KMS-11 (cell line): ENCODE measurements at regions not wholly inside any gene's neighbourhood (a gene's known extent, or its start where the extent isn't known, plus 50 kb on each side); places are given as distances from the start of the nearest gene placed in this dataset.

Source experiments
- H2AFZ ChIP-seq: fragments of 200-600 bp; sonication (generic); 2 replicates; pipeline ENCODE4 v1.6.1; 2016; ENCODE audit warnings: antibody characterized with exemption, mixed run types, low read depth
- H3K27ac ChIP-seq: fragments of 200-600 bp; sonication (generic); 2 replicates; pipeline ENCODE4 v1.6.1; 2016; ENCODE audit warnings: mild to moderate bottlenecking, mixed run types
- H3K27me3 ChIP-seq: fragments of 200-600 bp; sonication (generic); 2 replicates; pipeline ENCODE4 v1.6.1; 2017; ENCODE audit warnings: mild to moderate bottlenecking, low read depth, mixed run types, moderate library complexity; ENCODE audit not compliant: insufficient read depth
- H3K36me3 ChIP-seq: fragments of 200-600 bp; sonication (generic); 2 replicates; pipeline ENCODE4 v1.6.1; 2017; ENCODE audit warnings: mild to moderate bottlenecking, mixed run types; ENCODE audit not compliant: insufficient read depth
- H3K4me1 ChIP-seq: fragments of 200-600 bp; sonication (generic); 2 replicates; pipeline ENCODE4 v1.6.1; 2016; ENCODE audit warnings: mild to moderate bottlenecking, low read depth, mixed run types; ENCODE audit not compliant: poor library complexity, severe bottlenecking
- H3K4me2 ChIP-seq: fragments of 200-600 bp; sonication (generic); 2 replicates; pipeline ENCODE4 v1.7.0; 2016; ENCODE audit warnings: mild to moderate bottlenecking, mixed run types
- H3K4me3 ChIP-seq: fragments of 200-600 bp; sonication (generic); IDR thresholded peaks from 2 replicates; pipeline ENCODE4 v1.6.1; 2017; ENCODE audit warnings: low read depth, low read length, mixed read lengths; ENCODE audit not compliant: insufficient read depth
- H3K79me2 ChIP-seq: fragments of 200-600 bp; sonication (generic); 2 replicates; pipeline ENCODE4 v1.6.1; 2016; ENCODE audit warnings: low read depth, mixed run types; ENCODE audit not compliant: insufficient read depth
- H3K9ac ChIP-seq: fragments of 200-600 bp; sonication (generic); 2 replicates; pipeline ENCODE4 v1.6.1; 2016; ENCODE audit warnings: mild to moderate bottlenecking, mixed run types
- H4K20me1 ChIP-seq: fragments of 200-600 bp; sonication (generic); 2 replicates; pipeline ENCODE4 v1.6.1; 2016; ENCODE audit warnings: mild to moderate bottlenecking, mixed run types; ENCODE audit not compliant: insufficient read depth
- TF ChIP-seq, protein P1 (sequence below): fragments of 200-600 bp; sonication (generic); conservative IDR thresholded peaks from 2 replicates; pipeline ENCODE4 v1.6.1; 2017; ENCODE audit warnings: low read depth, mild to moderate bottlenecking, antibody characterized with exemption, low read length, moderate library complexity, mixed read lengths

DNA sequence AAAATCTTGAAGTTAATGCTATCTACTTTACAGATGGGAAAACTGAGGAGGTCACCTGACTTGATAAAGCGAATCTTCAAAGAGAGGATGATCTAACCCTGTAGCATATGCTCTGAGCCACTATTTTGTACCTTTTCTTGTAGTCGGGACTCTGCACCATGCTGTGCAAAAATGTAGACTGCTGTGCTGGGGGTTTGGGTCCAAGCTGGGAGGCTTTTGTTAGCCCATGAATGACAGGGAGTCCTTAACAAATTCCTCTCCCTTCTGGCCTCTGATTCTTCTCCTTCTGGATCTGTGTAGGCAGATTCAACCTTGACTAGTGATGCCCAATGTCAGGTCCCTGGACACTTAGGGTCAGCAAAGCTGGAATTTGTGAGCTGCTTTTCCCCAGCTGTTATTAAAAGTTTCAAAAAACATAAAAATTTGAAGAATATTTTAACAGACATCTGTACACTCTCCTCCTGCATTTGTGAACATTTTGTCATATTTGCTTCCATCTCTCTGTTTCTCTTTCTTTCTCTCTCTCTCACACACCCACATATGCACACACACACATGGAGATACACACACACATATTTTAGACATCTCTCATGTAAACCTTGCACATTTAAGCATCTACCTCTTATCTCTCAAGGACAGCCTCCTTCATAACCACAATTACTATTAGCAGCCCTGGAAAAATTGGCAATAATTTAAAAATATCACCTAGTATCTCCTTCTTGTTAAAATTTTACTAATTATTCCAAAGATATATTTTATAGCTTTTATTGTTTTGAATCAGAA lies 335.0 kb upstream of the TRIB2 start:
- H3K9ac ChIP-seq: no peak overlapping the region
- H3K79me2 ChIP-seq: no peaks in the 10 kb centered on the region
- TF ChIP-seq, protein P1, sequence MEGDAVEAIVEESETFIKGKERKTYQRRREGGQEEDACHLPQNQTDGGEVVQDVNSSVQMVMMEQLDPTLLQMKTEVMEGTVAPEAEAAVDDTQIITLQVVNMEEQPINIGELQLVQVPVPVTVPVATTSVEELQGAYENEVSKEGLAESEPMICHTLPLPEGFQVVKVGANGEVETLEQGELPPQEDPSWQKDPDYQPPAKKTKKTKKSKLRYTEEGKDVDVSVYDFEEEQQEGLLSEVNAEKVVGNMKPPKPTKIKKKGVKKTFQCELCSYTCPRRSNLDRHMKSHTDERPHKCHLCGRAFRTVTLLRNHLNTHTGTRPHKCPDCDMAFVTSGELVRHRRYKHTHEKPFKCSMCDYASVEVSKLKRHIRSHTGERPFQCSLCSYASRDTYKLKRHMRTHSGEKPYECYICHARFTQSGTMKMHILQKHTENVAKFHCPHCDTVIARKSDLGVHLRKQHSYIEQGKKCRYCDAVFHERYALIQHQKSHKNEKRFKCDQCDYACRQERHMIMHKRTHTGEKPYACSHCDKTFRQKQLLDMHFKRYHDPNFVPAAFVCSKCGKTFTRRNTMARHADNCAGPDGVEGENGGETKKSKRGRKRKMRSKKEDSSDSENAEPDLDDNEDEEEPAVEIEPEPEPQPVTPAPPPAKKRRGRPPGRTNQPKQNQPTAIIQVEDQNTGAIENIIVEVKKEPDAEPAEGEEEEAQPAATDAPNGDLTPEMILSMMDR: no peak
- no peak overlapping the region for H3K4me3 ChIP-seq
- no peak overlapping the region for H2AFZ ChIP-seq
- H3K27me3 ChIP-seq: no peaks in the 10 kb centered on the region
- no peaks in the 10 kb centered on the region for H4K20me1 ChIP-seq
- H3K36me3 ChIP-seq: no peaks in the 10 kb centered on the region
- H3K27ac ChIP-seq: no peak overlapping the region
- H3K4me1 ChIP-seq: no peaks in the 10 kb centered on the region
- no peak overlapping the region for H3K4me2 ChIP-seq

DNA sequence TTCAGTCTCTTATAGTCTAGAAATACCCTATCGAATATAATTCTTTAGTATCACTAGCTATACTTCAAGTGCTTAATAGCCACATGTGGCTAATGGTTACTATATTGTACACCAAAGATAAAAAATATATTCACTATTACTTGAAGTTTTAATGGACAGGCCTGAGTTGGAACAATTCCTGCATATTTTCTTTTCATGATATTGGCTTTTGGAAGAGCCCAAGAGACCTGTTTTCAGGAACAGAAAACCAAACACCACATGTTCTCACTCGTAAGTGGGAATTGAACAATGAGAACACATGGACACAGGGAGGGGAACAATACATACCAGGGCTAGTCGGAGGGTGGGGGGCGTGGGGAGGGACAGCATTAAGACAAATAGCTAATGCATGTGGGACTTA lies 334.4 kb upstream of the TRIB2 start:
- Histone ChIP-seq H3K4me2 (no peak overlapping the region), H3K4me3 (no peak overlapping the region), H3K4me1 (no peaks in the 10 kb centered on the region)

GRCh38 chr2:12389344-12390045 lies 327.2 kb upstream of the TRIB2 start:
- no peak overlapping the region for H2AFZ ChIP-seq
- no peak overlapping the region for H3K9ac ChIP-seq
- no peak overlapping the region for H3K4me3 ChIP-seq
- H4K20me1 ChIP-seq: no peaks in the 10 kb centered on the region
- no peaks in the 10 kb centered on the region for H3K27me3 ChIP-seq
- H3K79me2 ChIP-seq: no peaks in the 10 kb centered on the region
- H3K36me3 ChIP-seq: no peaks in the 10 kb centered on the region
- H3K4me2 ChIP-seq: no peak overlapping the region
- no peaks in the 10 kb centered on the region for H3K4me1 ChIP-seq
- TF ChIP-seq, protein P1: no peak
- H3K27ac ChIP-seq: no peak overlapping the region

More for the DNA sequence above, 334.4 kb upstream of the TRIB2 start:
- Histone ChIP-seq H3K27me3 (no peaks in the 10 kb centered on the region), H3K27ac (no peak overlapping the region), H3K9ac (no peak overlapping the region), H2AFZ (no peak overlapping the region), H3K36me3 (no peaks in the 10 kb centered on the region), H3K79me2 (no peaks in the 10 kb centered on the region), H4K20me1 (no peaks in the 10 kb centered on the region)
- TF ChIP-seq, protein P1: no peak

GRCh38 chr2:12391116-12391515 lies 325.6 kb upstream of the TRIB2 start:
- Histone ChIP-seq H3K4me3 (no peak overlapping the region), H3K4me2 (no peak overlapping the region), H3K27ac (no peak overlapping the region), H2AFZ (no peak overlapping the region), H3K9ac (no peak overlapping the region), H3K36me3 (no peaks in the 10 kb centered on the region), H3K4me1 (no peaks in the 10 kb centered on the region), H3K79me2 (no peaks in the 10 kb centered on the region), H4K20me1 (no peaks in the 10 kb centered on the region), H3K27me3 (no peaks in the 10 kb centered on the region)
- TF ChIP-seq, protein P1: no peak
